Pons (tissue), 1 donor: ENCODE measurements at regions not wholly inside any gene's neighbourhood (a gene's known extent, or its start where the extent isn't known, plus 50 kb on each side); places are given as distances from the start of the nearest gene placed in this dataset.

ENCODE experiments used
- DNase-seq: peaks from one replicate; pipeline ENCODE4 v3.0.0-alpha.2; 2016; ENCODE audit warnings: low spot score

- DNase-seq = no peak
Observed at GRCh38 chr1:193339401-193339800, 153.0 kb upstream of the B3GALT2 start.

- no peak for DNase-seq
Observed at GRCh38 chr1:193338194-193338593, 151.8 kb upstream of the B3GALT2 start.

GRCh38 chr1:193335806-193336428 lies 149.5 kb upstream of the B3GALT2 start:
- DNase-seq = no peak

GRCh38 chr1:193333166-193333565 lies 146.8 kb upstream of the B3GALT2 start:
- DNase-seq = no peak

- no peak for DNase-seq
Observed at GRCh38 chr1:193326296-193326695, 139.9 kb upstream of the B3GALT2 start.

GRCh38 chr1:193325771-193326170 lies 139.4 kb upstream of the B3GALT2 start:
- no peak for DNase-seq

- no peak for DNase-seq
Observed at GRCh38 chr1:193325042-193325441, 138.6 kb upstream of the B3GALT2 start.

- no peak for DNase-seq
Observed at GRCh38 chr1:193322211-193322610, 135.8 kb upstream of the B3GALT2 start.

GRCh38 chr1:193321242-193321840 lies 134.9 kb upstream of the B3GALT2 start:
- no peak for DNase-seq

- no peak for DNase-seq
Observed at GRCh38 chr1:193320270-193320669, 133.9 kb upstream of the B3GALT2 start.

- no peak for DNase-seq
Observed at GRCh38 chr1:193318347-193318746, 131.9 kb upstream of the B3GALT2 start.

GRCh38 chr1:193313354-193314140 lies 127.1 kb upstream of the B3GALT2 start:
- no peak for DNase-seq

GRCh38 chr1:193312432-193312831 lies 126.0 kb upstream of the B3GALT2 start:
- no peak for DNase-seq

GRCh38 chr1:193311226-193311948 lies 125.0 kb upstream of the B3GALT2 start:
- no peak for DNase-seq

GRCh38 chr1:193310564-193310963 lies 124.2 kb upstream of the B3GALT2 start:
- no peak for DNase-seq

- no peak for DNase-seq
Observed at GRCh38 chr1:193309936-193310475, 123.6 kb upstream of the B3GALT2 start.

- no peak for DNase-seq
Observed at GRCh38 chr1:193308438-193308837, 122.0 kb upstream of the B3GALT2 start.

- no peak for DNase-seq
Observed at GRCh38 chr1:193306430-193306829, 120.0 kb upstream of the B3GALT2 start.
